ENCODE measurements at regions not wholly inside any gene's neighbourhood (a gene's known extent, or its start where the extent isn't known, plus 50 kb on each side); places are given as distances from the start of the nearest gene placed in this dataset.

DNA sequence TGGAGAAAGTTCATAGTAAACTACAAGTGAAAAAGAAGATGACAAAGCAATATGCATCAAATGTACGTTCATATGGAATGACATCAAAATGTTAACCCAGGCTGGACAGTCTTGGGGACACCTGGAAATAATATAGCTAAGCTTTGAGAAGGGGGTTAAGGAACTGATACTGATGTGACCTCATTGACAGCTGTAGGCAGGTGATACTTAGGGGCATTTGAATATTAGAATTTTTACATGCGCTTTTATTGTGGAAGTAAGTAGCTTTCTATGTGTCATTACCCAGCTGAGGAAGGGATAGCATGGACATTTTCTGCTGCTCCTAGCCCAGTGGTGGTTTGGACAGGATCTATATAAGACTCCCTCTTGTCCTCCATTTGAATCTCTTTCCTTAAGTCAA, 299.7 kb downstream of the CWC27 start:
- no peak for DNase-seq (ENCODE audit: low spot score)

DNA sequence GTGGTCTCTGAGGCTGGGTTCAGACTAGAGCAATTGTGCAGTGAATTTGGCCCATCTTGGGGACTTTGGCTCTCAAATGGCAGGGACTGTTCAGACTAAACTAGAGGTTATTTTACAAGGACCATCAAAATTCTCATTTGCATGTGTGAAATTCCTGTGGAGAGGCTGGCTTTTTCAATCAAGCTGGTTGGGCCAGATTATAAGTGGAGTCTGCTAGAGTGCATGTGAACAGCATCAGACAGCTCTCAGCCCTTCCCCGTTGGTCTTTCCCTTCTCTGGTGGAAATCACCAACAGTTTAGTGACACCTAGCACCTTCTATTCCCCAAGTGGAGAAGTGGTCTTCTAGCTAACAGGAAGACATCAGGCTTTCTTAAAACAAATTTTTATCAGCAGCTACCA, 301.3 kb downstream of the CWC27 start:
- DNase-seq (ENCODE audit: low spot score), result no peak

DNA sequence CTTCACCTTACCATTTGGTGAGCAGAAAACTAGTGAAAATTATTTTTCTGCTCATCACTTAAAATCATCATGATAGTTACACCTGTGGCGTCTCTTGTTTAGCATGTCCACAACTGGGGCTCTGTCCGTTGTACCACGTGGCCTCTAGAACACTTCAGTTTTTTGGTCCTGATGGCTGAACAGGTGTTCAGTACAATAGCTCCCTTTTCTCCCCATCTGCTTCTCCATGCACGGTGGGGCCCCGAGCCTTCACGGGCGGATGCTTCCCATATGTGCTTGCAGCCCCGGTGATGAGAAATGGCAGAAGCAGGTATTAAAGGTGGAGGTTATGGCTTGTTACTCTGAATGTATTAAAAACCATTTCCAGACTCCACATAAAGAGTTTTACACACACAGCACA, 304.1 kb downstream of the CWC27 start:
- no peak for DNase-seq (ENCODE audit: low spot score)

DNA sequence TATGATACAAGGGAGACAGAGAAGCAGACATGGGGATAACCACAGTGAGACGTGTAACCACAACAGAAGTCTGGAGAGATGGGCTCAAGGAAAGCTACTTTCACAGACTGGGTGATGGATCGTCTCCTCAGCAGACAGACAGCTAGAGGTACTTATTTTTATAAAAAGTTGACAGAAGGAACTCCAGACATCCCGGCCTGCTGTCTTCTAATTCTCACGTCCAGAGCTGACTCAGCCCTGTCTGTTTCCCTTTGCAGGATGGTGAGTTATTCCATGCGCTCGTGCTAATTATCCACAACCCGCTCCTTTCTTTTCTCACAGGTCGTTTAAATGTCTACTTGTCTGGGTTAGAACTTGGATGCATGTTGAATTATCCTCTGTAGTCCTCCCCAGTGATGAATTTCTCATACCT, 304.5 kb downstream of the CWC27 start:
- DNase-seq (ENCODE audit: low spot score), result peak; percentile 49

DNA sequence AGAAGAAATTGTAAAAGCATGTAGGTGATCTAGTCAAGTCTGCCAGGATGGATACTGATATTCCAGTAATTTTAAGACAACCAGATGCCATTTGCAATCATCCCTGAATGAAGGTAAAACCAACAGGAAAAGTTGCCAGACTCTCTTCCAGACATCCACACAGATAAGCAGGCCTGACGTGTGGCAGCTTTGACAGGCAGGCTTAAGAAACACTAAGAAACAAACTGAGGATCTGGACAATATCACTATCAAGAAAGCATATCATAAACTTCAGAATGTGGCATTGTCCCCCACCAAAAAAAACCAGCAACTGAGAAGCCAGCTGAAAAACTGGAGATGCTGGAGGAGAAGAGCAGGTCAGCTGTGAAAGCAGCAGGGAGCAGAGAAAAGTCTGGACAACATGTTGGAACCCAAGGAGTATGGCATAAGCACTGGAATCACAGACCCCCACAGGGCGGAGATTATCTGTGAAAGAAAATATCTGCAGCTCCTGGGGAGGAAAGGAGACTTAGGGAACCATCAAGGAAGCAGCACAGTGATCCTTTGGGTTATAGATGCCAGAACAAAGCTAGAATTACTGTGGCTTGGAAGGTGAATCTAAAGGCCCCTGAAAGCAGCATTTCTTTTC, 307.0 kb downstream of the CWC27 start:
- no peak for DNase-seq (ENCODE audit: low spot score)

DNA sequence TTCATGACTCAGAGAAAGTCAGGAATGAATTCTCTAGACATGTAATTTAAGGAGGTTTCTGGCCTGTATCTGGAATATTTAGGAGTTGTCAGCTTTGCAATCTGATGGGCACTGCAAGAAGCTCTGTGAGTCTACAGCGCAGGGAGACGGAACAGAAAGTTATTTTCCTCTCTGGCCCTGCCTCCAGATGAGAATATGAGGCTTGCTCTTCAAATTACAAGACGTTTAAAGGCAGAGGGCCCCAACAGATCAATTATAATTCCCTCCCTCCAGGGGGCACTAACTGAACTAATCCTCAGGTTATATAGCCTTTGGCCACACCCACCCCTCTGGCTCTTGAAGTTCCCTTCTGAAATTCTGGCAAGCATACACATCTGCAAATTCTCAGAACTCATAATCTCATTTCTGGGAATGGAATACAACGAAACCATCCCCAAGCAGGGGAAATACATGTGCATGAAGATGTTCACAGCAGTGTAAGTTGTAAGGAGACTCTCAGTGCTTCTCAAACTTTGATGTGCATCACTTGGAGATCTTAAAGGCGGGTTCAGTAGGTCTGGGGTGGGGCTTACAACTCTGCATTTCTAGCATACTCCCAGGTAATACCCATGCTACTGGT, 307.6 kb downstream of the CWC27 start:
- peak; percentile 40 for DNase-seq (ENCODE audit: low spot score)

DNA sequence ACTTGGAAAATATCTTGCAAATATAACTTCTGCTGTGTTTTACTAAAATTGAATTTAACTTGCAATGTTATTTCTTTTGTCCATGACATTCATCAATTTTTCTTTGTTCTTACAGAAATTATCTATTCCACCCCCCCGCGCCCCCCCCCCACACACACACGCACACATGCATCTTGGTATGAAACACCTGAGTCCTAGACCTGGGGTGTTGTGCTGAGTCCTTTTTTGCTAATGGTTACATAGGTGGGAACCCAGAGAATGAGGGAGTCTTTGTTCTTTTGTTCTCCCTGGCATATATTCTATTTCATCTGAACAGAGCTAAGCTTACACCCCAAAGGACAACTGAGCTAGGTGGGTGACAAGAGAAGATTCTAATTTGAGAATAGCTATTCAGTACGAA, 308.9 kb downstream of the CWC27 start:
- DNase-seq (ENCODE audit: low spot score), result no peak

DNA sequence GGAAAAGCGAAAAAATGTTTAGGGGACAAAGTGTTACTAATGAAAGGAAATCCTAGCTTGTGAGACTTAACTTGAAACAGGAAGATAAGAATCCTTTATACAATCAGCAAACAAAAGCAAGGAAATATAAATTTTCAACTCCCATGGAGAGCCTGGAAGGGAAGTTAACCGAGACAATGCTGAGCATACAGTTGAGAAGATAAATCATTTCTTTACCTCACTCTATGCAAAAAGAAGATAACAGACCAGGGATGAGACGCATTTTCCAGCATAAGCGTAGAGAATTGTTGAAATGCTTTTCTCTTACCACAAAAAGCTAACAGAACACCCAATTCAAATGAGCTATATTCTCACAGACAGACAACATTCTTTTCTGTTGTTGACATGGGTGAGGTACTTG, 309.6 kb downstream of the CWC27 start:
- no peak for DNase-seq (ENCODE audit: low spot score)

DNA sequence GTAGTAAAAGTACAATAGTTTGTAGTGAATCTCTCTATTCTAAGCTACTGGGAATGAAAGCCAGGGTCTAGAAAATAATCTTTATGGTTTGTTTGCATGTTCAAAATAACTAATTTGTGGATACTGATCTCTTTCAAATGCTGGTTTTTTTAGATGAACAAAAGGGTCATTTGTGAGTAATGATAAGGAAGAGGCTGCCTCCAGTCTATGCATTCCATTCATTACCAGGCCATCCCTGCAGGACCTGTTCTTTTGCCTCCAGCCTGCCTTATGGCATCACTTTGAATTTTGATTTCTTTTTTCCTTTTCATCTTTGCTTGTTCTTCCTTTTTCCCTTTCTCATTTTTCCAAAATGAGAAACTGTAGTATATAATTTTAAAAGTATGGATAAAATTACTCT, 312.3 kb downstream of the CWC27 start:
- no peak for DNase-seq (ENCODE audit: low spot score)

DNA sequence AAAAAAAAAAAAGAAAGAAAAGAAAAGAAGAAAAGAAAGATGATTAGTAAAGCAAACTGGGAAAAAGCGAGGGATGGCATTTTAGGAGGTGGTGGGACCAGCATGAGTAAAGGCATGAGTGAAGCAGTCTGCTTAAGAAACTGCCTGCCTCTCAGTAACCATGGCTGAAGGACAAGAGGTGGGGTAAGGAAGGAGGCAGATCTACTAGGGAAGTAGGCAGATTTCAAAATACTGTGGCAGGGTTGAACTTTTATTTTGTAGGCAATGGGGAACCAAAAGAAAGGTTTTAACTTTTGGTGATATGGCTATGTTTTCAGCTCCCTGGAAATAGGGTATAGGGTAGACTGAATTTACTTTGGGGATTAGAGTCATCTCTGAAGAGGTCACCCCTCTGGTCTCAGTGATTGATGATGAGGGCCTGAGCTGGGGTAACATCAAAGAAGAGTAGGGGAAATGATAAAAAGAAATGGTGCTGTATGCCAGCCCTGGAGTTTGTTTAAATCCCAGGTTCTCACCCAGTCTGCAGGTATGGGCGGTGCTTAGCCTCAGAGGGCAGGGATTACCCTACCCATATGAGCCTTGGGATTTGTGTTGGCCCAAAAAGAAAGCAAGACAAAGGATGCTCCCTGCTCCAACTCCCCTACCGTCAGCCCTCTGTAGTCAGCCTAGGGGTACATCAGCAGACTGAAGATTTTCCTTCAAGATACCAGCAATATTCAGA, 316.2 kb downstream of the CWC27 start:
- no peak for DNase-seq (ENCODE audit: low spot score)

DNA sequence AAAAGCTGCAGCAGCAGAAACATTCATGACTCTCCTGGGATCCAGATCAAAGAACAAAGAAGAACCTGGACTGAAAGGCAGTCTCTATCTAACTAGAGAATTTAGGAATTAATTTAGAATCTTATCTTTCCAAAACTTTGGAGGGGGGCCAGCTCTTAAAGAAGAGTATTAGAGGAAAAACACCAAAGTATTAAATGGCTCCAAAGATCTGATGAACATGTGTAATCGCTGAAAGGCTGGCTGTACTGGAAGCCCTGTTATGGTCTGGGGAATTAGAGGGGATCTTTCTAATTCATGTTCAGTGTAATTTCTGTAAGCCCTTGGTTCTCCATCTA, 316.8 kb downstream of the CWC27 start:
- DNase-seq (ENCODE audit: low spot score), result no peak

DNA sequence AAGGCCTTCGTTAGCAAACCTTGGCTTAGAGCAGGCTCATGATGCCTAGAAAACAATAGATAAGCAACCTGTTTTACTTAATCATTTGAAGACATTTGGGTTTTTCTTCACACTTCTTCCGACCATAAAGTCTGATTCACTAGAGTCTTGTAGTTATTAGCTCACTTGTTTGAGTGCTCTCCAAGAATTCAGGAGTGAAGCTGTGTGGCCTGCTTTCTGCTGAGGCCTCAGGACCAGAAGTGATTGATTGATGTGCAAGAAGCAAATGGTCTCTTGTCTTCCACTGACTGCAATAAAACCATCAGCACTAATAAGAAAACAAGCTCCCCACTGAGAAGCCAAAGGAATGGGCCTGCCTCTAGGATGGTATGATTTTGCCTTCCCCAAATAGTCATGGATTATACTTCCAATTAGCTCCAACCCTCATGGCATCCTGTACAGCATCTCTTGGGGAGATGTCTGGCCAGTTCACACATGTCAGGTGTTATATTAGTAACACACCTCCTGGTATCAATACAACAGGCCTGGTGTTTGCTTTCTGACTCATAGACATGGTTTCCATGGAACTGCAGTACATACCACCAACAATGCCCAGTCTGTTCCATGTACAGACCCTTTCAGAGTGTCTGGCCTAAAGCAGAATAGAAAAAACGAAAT, 317.6 kb downstream of the CWC27 start:
- no peak for DNase-seq (ENCODE audit: low spot score)

DNA sequence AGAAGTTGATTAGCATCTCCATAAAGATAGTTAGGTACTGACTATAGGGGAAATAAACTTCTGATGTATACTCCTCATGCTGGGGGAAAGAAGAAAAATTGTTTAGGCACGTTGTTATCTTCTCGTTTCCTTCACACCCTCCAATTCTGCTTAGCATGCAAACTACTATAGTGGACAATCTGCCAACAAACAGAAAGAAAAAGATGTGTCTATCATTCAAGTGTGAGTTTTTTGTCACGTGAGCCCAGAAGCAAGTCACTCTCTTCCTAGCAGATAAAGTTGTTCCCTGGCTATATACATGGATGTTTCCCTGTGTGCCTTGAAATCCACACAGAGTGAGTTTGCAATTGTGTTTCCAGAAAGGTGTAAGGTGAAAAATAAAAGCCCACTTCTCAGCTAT, 318.4 kb downstream of the CWC27 start:
- no peak for DNase-seq (ENCODE audit: low spot score)

DNA sequence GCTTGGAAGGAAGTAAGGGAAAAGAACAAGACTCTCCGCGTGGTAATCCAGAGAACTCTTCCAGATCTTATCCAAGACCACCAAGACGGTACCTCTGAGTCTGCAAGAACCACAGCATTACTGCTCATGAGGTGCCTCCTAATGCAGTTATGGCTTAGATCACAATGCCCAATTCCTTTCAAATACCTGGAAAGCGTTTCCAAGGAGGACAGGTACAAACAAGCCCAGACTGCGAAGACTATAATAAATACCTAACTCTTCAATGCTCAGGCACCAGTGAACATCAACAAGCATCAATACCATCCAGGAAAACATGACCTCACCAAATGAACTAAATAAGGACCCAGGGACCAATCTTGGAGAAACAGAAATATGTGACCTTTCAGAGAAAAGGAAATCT, 325.5 kb downstream of the CWC27 start:
- no peak for DNase-seq (ENCODE audit: low spot score)

DNA sequence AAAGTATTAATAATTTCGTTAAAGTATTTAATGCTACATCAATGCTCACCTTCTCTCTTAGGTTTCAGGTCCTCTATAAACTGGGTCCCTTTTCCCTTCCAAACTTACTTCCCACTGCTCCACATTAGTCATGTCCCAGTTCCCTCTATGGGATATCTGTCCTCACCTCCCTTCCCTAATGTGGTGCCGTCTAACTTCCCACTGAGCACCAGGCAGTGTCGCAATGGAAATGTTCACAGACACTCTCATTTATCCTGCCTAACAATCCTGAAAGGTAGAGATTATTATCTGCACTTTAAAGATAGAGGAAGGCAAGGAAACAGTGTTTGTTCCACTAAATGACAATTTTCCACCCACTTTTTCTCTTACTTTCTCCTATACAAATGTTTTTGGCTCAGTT, 329.7 kb downstream of the CWC27 start:
- DNase-seq (ENCODE audit: low spot score), result no peak

All from AG20443 (cell line).